ENCODE measurements at regions not wholly inside any gene's neighbourhood (a gene's known extent, or its start where the extent isn't known, plus 50 kb on each side); places are given as distances from the start of the nearest gene placed in this dataset.

DNA sequence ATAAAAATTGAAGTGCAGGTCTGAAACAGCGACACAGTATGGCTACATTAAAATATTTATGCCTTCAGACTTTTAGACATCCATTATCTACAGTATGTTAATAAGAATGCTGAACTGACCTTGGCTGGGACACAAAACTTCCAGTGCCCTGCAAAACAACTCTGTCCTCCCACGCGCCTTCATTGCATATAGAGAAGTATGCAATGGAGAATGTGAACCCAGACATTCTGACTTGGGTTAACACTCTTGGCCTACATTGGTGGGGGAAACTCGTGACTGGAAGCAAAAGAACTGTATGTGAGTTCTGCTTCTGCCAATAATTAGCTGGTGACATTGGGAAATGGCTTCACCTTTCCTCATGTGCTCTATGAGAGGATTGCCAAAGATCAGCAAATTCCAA lies 110.5 kb upstream of the SLC24A5 start:
- TF ChIP-seq EP300 (conservative IDR thresholded peaks at IDR 0.05; ENCODE audit: poor library complexity, severe bottlenecking) (no peak), TAF1 (IDR thresholded peaks at IDR 0.05; ENCODE audit: low read depth) (no peak), MXI1 (conservative IDR thresholded peaks at IDR 0.05; ENCODE audit: poor library complexity, severe bottlenecking) (no peak), EZH2 (IDR thresholded peaks at IDR 0.05; ENCODE audit: borderline replicate concordance, insufficient read depth, low read length, poor library complexity, severe bottlenecking) (no peak), POLR2AphosphoS5 (IDR thresholded peaks at IDR 0.05) (no peak), RAD21 (conservative IDR thresholded peaks at IDR 0.05) (no peak), SMC3 (conservative IDR thresholded peaks at IDR 0.05; ENCODE audit: poor library complexity) (no peak)
- TF ChIP-seq, protein P1, sequence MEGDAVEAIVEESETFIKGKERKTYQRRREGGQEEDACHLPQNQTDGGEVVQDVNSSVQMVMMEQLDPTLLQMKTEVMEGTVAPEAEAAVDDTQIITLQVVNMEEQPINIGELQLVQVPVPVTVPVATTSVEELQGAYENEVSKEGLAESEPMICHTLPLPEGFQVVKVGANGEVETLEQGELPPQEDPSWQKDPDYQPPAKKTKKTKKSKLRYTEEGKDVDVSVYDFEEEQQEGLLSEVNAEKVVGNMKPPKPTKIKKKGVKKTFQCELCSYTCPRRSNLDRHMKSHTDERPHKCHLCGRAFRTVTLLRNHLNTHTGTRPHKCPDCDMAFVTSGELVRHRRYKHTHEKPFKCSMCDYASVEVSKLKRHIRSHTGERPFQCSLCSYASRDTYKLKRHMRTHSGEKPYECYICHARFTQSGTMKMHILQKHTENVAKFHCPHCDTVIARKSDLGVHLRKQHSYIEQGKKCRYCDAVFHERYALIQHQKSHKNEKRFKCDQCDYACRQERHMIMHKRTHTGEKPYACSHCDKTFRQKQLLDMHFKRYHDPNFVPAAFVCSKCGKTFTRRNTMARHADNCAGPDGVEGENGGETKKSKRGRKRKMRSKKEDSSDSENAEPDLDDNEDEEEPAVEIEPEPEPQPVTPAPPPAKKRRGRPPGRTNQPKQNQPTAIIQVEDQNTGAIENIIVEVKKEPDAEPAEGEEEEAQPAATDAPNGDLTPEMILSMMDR (IDR thresholded peaks at IDR 0.05; ENCODE audit: poor library complexity, severe bottlenecking), result no peak
- TF ChIP-seq, protein P2, sequence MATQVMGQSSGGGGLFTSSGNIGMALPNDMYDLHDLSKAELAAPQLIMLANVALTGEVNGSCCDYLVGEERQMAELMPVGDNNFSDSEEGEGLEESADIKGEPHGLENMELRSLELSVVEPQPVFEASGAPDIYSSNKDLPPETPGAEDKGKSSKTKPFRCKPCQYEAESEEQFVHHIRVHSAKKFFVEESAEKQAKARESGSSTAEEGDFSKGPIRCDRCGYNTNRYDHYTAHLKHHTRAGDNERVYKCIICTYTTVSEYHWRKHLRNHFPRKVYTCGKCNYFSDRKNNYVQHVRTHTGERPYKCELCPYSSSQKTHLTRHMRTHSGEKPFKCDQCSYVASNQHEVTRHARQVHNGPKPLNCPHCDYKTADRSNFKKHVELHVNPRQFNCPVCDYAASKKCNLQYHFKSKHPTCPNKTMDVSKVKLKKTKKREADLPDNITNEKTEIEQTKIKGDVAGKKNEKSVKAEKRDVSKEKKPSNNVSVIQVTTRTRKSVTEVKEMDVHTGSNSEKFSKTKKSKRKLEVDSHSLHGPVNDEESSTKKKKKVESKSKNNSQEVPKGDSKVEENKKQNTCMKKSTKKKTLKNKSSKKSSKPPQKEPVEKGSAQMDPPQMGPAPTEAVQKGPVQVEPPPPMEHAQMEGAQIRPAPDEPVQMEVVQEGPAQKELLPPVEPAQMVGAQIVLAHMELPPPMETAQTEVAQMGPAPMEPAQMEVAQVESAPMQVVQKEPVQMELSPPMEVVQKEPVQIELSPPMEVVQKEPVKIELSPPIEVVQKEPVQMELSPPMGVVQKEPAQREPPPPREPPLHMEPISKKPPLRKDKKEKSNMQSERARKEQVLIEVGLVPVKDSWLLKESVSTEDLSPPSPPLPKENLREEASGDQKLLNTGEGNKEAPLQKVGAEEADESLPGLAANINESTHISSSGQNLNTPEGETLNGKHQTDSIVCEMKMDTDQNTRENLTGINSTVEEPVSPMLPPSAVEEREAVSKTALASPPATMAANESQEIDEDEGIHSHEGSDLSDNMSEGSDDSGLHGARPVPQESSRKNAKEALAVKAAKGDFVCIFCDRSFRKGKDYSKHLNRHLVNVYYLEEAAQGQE (IDR thresholded peaks at IDR 0.05; ENCODE audit: borderline replicate concordance), result no peak
